GM12878 (cell line): ENCODE measurements at regions not wholly inside any gene's neighbourhood (a gene's known extent, or its start where the extent isn't known, plus 50 kb on each side); places are given as distances from the start of the nearest gene placed in this dataset.

Experiments
- CUX1 ChIP-seq: IDR thresholded peaks from 2 replicates; pipeline ENCODE4 v1.6.1; 2012; ENCODE audit warnings: improper control_type of control experiment, low read depth, low read length; ENCODE audit not compliant: insufficient replicate concordance
- SIX5 ChIP-seq: IDR thresholded peaks from 2 replicates; pipeline ENCODE4 v1.6.1; 2011; ENCODE audit warnings: mild to moderate bottlenecking, low read depth, low read length, moderate library complexity; ENCODE audit not compliant: severe bottlenecking
- ZNF207 ChIP-seq: fragments of 450-650 bp; IDR thresholded peaks from 2 replicates; pipeline ENCODE4 v1.6.1; 2014; ENCODE audit warnings: antibody characterized with exemption, mild to moderate bottlenecking, borderline replicate concordance
- ZZZ3 ChIP-seq: IDR thresholded peaks from 2 replicates; pipeline ENCODE4 v1.6.1; 2011; ENCODE audit warnings: low read depth; ENCODE audit not compliant: control insufficient read depth, insufficient read length
- TF ChIP-seq, protein P1 (sequence below): fragments of 450-650 bp; IDR thresholded peaks from 2 replicates; pipeline ENCODE4 v1.6.1; 2017; ENCODE audit warnings: mild to moderate bottlenecking, moderate library complexity

DNA sequence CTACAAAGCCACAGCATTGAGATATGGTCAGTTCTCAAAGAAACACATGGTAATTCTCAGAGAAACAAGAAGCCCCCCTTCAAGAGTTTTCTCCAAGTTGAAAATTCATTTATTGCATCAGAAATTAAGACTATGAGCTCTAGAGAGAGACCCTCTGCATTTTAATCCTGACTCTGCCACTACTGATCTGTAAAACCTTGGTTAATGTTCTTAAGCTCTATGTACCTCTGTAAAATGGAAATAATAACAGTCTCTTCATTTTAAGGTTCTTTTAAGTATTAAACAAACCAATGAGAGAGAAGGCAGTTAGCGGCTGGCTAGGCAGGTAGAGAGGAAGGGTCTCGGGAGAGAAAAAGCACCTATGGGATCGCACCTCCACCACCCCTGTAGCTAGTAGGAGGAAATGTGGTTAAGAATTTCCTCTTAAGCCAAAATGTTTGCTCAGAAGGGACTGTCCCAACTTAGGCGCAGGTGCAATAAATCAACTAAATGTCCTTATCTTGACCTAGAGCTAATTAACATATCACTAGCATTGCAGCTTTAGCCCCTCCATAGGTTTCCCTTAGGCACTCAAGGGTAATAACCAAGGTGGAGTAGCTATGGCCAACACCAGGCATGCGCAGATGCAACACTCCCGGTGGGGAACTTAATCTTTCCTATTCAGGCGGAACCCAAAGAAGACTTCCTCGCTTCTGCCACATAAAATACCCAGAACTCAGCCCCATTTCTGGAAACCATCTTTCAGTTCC, 1685.4 kb downstream of the MRPL39 start (continued):
- TF ChIP-seq, protein P1, sequence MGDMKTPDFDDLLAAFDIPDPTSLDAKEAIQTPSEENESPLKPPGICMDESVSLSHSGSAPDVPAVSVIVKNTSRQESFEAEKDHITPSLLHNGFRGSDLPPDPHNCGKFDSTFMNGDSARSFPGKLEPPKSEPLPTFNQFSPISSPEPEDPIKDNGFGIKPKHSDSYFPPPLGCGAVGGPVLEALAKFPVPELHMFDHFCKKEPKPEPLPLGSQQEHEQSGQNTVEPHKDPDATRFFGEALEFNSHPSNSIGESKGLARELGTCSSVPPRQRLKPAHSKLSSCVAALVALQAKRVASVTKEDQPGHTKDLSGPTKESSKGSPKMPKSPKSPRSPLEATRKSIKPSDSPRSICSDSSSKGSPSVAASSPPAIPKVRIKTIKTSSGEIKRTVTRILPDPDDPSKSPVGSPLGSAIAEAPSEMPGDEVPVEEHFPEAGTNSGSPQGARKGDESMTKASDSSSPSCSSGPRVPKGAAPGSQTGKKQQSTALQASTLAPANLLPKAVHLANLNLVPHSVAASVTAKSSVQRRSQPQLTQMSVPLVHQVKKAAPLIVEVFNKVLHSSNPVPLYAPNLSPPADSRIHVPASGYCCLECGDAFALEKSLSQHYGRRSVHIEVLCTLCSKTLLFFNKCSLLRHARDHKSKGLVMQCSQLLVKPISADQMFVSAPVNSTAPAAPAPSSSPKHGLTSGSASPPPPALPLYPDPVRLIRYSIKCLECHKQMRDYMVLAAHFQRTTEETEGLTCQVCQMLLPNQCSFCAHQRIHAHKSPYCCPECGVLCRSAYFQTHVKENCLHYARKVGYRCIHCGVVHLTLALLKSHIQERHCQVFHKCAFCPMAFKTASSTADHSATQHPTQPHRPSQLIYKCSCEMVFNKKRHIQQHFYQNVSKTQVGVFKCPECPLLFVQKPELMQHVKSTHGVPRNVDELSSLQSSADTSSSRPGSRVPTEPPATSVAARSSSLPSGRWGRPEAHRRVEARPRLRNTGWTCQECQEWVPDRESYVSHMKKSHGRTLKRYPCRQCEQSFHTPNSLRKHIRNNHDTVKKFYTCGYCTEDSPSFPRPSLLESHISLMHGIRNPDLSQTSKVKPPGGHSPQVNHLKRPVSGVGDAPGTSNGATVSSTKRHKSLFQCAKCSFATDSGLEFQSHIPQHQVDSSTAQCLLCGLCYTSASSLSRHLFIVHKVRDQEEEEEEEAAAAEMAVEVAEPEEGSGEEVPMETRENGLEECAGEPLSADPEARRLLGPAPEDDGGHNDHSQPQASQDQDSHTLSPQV: no peak
- TF ChIP-seq SIX5 (no peak), CUX1 (no peak), ZZZ3 (no peak), ZNF207 (no peak)
